ENCODE measurements at regions not wholly inside any gene's neighbourhood (a gene's known extent, or its start where the extent isn't known, plus 50 kb on each side); places are given as distances from the start of the nearest gene placed in this dataset.
"Not testable (repeated sequence)": the region's sequence is repeated elsewhere in the genome, so short reads cannot be mapped to it uniquely, and the experiment has no call there.

DNA sequence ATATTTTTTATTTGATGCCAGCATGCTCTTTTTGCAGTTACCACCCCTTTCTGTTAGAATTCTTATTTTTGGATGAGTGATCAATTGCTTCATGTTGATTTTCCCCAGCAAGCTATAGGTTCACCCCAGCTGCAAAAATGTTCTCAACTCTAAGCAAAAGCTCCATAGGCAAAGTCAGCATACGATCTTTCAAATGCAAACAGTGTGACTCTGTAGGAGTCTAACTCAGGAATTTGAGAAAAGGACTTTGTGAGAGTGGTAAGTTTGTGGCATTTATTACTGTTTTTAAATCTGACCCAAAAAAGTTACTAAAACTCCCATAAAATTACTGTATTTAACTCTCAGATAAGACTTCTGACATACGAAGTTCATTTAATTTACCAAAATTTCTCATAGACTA lies 134.9 kb upstream of the HSF2 start:
- TF ChIP-seq, protein P1, sequence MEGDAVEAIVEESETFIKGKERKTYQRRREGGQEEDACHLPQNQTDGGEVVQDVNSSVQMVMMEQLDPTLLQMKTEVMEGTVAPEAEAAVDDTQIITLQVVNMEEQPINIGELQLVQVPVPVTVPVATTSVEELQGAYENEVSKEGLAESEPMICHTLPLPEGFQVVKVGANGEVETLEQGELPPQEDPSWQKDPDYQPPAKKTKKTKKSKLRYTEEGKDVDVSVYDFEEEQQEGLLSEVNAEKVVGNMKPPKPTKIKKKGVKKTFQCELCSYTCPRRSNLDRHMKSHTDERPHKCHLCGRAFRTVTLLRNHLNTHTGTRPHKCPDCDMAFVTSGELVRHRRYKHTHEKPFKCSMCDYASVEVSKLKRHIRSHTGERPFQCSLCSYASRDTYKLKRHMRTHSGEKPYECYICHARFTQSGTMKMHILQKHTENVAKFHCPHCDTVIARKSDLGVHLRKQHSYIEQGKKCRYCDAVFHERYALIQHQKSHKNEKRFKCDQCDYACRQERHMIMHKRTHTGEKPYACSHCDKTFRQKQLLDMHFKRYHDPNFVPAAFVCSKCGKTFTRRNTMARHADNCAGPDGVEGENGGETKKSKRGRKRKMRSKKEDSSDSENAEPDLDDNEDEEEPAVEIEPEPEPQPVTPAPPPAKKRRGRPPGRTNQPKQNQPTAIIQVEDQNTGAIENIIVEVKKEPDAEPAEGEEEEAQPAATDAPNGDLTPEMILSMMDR (IDR thresholded peaks at IDR 0.05; ENCODE audit: insufficient read depth, low read length, poor library complexity, severe bottlenecking), result no peak
- no peaks in the 10 kb centered on the region for H3K27me3 ChIP-seq (ENCODE audit: control insufficient read depth, insufficient read depth, low read length)
- no peak overlapping the region for H3K4me3 ChIP-seq (ENCODE audit: low read depth, low read length)

GRCh38 chr6:122265755-122266154 lies 133.7 kb upstream of the HSF2 start:
- Histone ChIP-seq H3K36me3 (ENCODE audit: control insufficient read depth, insufficient read depth, low read length) (no peaks in the 10 kb centered on the region), H3K27me3 (ENCODE audit: control insufficient read depth, insufficient read depth, low read length) (no peaks in the 10 kb centered on the region), H3K4me3 (ENCODE audit: low read depth, low read length) (no peak overlapping the region)
- TF ChIP-seq, protein P1 (IDR thresholded peaks at IDR 0.05; ENCODE audit: insufficient read depth, low read length, poor library complexity, severe bottlenecking), result no peak
- DNase-seq (ENCODE audit: low read depth), result no peak

More for the DNA sequence above, 134.9 kb upstream of the HSF2 start:
- no peaks in the 10 kb centered on the region for H3K36me3 ChIP-seq (ENCODE audit: control insufficient read depth, insufficient read depth, low read length)
- no peak for DNase-seq (ENCODE audit: low read depth)

DNA sequence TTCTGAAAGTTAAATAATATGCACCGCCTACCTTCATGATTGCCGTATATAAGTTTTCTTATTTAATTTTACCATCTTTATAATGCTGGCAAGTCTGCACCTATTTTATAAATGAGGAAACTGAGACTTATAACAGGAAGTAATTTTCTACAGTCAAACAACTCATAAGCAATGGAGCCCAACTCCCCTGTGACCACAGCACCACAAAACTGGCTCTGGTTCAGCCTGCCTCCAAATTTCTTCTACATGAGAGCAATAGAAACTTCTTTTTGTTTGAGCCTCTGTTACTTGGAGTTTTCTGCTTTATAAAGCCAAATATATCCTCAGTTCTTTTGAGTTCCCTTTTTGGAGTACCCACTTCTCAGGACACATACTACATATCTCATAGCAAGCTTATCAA lies 131.1 kb upstream of the HSF2 start:
- H3K4me3 ChIP-seq (ENCODE audit: low read depth, low read length), result no peak overlapping the region
- H3K27me3 ChIP-seq (ENCODE audit: control insufficient read depth, insufficient read depth, low read length), result no peaks in the 10 kb centered on the region
- TF ChIP-seq, protein P1 (IDR thresholded peaks at IDR 0.05; ENCODE audit: insufficient read depth, low read length, poor library complexity, severe bottlenecking), result no peak
- no peak for DNase-seq (ENCODE audit: low read depth)
- no peaks in the 10 kb centered on the region for H3K36me3 ChIP-seq (ENCODE audit: control insufficient read depth, insufficient read depth, low read length)

DNA sequence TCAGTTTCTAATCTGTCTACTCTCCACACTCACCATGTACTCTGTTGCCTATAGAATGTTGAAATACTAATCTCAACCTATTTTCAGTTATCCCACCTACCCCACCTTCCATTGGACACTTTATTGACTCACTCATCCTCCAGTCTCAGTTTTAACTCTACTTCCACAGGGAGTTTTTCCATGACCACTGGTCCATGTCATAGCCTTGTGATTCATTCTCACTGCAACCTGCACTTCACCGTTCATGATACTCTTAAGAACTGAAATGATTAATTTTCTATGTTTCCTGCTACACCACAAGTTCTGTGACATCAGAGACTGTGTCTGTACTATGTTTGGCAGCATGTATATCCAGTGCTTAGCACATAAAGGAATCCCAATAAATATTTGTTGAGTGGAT lies 122.8 kb upstream of the HSF2 start:
- Histone ChIP-seq H3K36me3 (ENCODE audit: control insufficient read depth, insufficient read depth, low read length) (no peaks in the 10 kb centered on the region), H3K4me3 (ENCODE audit: low read depth, low read length) (no peak overlapping the region), H3K27me3 (ENCODE audit: control insufficient read depth, insufficient read depth, low read length) (no peaks in the 10 kb centered on the region)
- TF ChIP-seq, protein P1 (IDR thresholded peaks at IDR 0.05; ENCODE audit: insufficient read depth, low read length, poor library complexity, severe bottlenecking), result no peak
- peak; percentile 64 for DNase-seq (ENCODE audit: low read depth)

- H3K36me3 ChIP-seq (ENCODE audit: control insufficient read depth, insufficient read depth, low read length); DNase-seq (ENCODE audit: low read depth); H3K4me3 ChIP-seq (ENCODE audit: low read depth, low read length); H3K27me3 ChIP-seq (ENCODE audit: control insufficient read depth, insufficient read depth, low read length): not testable (repeated sequence)
Measured at GRCh38 chr6:122280105-122281021, 119.1 kb upstream of the HSF2 start.

GRCh38 chr6:122283884-122284283 lies 115.6 kb upstream of the HSF2 start:
- DNase-seq (ENCODE audit: low read depth), result no peak
- Histone ChIP-seq H3K36me3 (ENCODE audit: control insufficient read depth, insufficient read depth, low read length) (no peaks in the 10 kb centered on the region), H3K4me3 (ENCODE audit: low read depth, low read length) (no peak overlapping the region), H3K27me3 (ENCODE audit: control insufficient read depth, insufficient read depth, low read length) (no peaks in the 10 kb centered on the region)
- TF ChIP-seq, protein P1 (IDR thresholded peaks at IDR 0.05; ENCODE audit: insufficient read depth, low read length, poor library complexity, severe bottlenecking), result no peak

Data from kidney epithelial cell (primary cell).